ENCODE measurements at regions not wholly inside any gene's neighbourhood (a gene's known extent, or its start where the extent isn't known, plus 50 kb on each side); places are given as distances from the start of the nearest gene placed in this dataset.

GRCh38 chr3:31263897-31264296 lies 268.8 kb upstream of the STT3B start:
- TF ChIP-seq REST (IDR thresholded peaks at IDR 0.05; ENCODE audit: low read depth) (no peak), MAX (IDR thresholded peaks at IDR 0.05) (no peak), EGR1 (IDR thresholded peaks at IDR 0.05; ENCODE audit: low read depth) (no peak)

All from HCT116 (cell line).